ENCODE measurements at regions not wholly inside any gene's neighbourhood (a gene's known extent, or its start where the extent isn't known, plus 50 kb on each side); places are given as distances from the start of the nearest gene placed in this dataset.
"Not testable (repeated sequence)": the region's sequence is repeated elsewhere in the genome, so short reads cannot be mapped to it uniquely, and the experiment has no call there.

- H3K36me3 Mint-ChIP-seq: no peaks in the 10 kb centered on the region
- H3K4me3 Mint-ChIP-seq: no peak overlapping the region
- peaks cover 4% of the 10 kb centered on the region for H3K27me3 Mint-ChIP-seq
- no peaks in the 10 kb centered on the region for H3K9me3 Mint-ChIP-seq
- ChIA-PET CTCF (no interaction called here), POLR2A (no interaction called here)
- no peaks in the 10 kb centered on the region for H3K4me1 Mint-ChIP-seq (ENCODE audit: low read depth)
- no peak overlapping the region for H3K27ac Mint-ChIP-seq
- intact Hi-C loops (cut with micrococcal nuclease): no loop called here
- no peak for DNase-seq
Measured at GRCh38 chr13:75968103-75968838, 332.1 kb downstream of the LMO7 start.

- no peaks in the 10 kb centered on the region for H3K36me3 Mint-ChIP-seq
Measured at GRCh38 chr13:75963302-75963701, 327.2 kb downstream of the LMO7 start.

GRCh38 chr13:75961911-75962310 lies 325.8 kb downstream of the LMO7 start:
- intact Hi-C loops (cut with micrococcal nuclease): no loop called here
- Mint-ChIP-seq H3K27me3 (peaks cover 6% of the 10 kb centered on the region), H3K9me3 (no peaks in the 10 kb centered on the region), H3K4me1 (ENCODE audit: low read depth) (no peaks in the 10 kb centered on the region), H3K36me3 (no peaks in the 10 kb centered on the region), H3K4me3 (no peak overlapping the region), H3K27ac (no peak overlapping the region)
- CTCF ChIA-PET: no interaction called here
- POLR2A ChIA-PET: no interaction called here
- DNase-seq: no peak

More at GRCh38 chr13:75963302-75963701, 327.2 kb downstream of the LMO7 start:
- DNase-seq: no peak
- POLR2A ChIA-PET: no interaction called here
- CTCF ChIA-PET: no interaction called here
- intact Hi-C loops (cut with micrococcal nuclease): no loop called here
- Mint-ChIP-seq H3K4me1 (ENCODE audit: low read depth) (no peaks in the 10 kb centered on the region), H3K9me3 (no peaks in the 10 kb centered on the region), H3K27me3 (peaks cover 6% of the 10 kb centered on the region), H3K27ac (no peak overlapping the region), H3K4me3 (no peak overlapping the region)

- peaks cover 6% of the 10 kb centered on the region for H3K27me3 Mint-ChIP-seq
Measured at GRCh38 chr13:75960538-75960994, 324.4 kb downstream of the LMO7 start.

GRCh38 chr13:75959861-75960481 lies 323.8 kb downstream of the LMO7 start:
- CTCF ChIA-PET: no interaction called here
- no peaks in the 10 kb centered on the region for H3K4me1 Mint-ChIP-seq (ENCODE audit: low read depth)

More at GRCh38 chr13:75960538-75960994, 324.4 kb downstream of the LMO7 start:
- POLR2A ChIA-PET: no interaction called here
- no peak for DNase-seq
- Mint-ChIP-seq H3K27ac (no peak overlapping the region), H3K4me1 (ENCODE audit: low read depth) (no peaks in the 10 kb centered on the region), H3K9me3 (no peaks in the 10 kb centered on the region), H3K36me3 (no peaks in the 10 kb centered on the region), H3K4me3 (no peak overlapping the region)
- CTCF ChIA-PET: no interaction called here
- intact Hi-C loops (cut with micrococcal nuclease): no loop called here

GRCh38 chr13:75953589-75953988 lies 317.5 kb downstream of the LMO7 start:
- H3K9me3 Mint-ChIP-seq; CTCF ChIA-PET; H3K27me3 Mint-ChIP-seq; H3K4me3 Mint-ChIP-seq; H3K27ac Mint-ChIP-seq; POLR2A ChIA-PET; H3K36me3 Mint-ChIP-seq; H3K4me1 Mint-ChIP-seq (ENCODE audit: low read depth); intact Hi-C loops (cut with micrococcal nuclease); DNase-seq: not testable (repeated sequence)

More at GRCh38 chr13:75959861-75960481, 323.8 kb downstream of the LMO7 start:
- Mint-ChIP-seq H3K9me3 (peaks cover 2% of the 10 kb centered on the region), H3K36me3 (no peaks in the 10 kb centered on the region), H3K27me3 (peaks cover 8% of the 10 kb centered on the region), H3K27ac (no peak overlapping the region), H3K4me3 (no peak overlapping the region)
- DNase-seq: no peak
- intact Hi-C loops (cut with micrococcal nuclease): no loop called here
- POLR2A ChIA-PET: no interaction called here

- H3K9me3 Mint-ChIP-seq: no peaks in the 10 kb centered on the region
- intact Hi-C loops (cut with micrococcal nuclease): no loop called here
- H3K4me1 Mint-ChIP-seq (ENCODE audit: low read depth): no peaks in the 10 kb centered on the region
- H3K27ac Mint-ChIP-seq: no peak overlapping the region
- ChIA-PET CTCF (no interaction called here), POLR2A (no interaction called here)
- DNase-seq: no peak
- H3K36me3 Mint-ChIP-seq: no peaks in the 10 kb centered on the region
- H3K27me3 Mint-ChIP-seq: no peaks in the 10 kb centered on the region
- H3K4me3 Mint-ChIP-seq: no peak overlapping the region
Measured at GRCh38 chr13:75947448-75947847, 311.3 kb downstream of the LMO7 start.

- no peak for DNase-seq
- ChIA-PET POLR2A (no interaction called here), CTCF (no interaction called here)
- no peaks in the 10 kb centered on the region for H3K36me3 Mint-ChIP-seq
- no peak overlapping the region for H3K4me3 Mint-ChIP-seq
- no peaks in the 10 kb centered on the region for H3K27me3 Mint-ChIP-seq
- H3K4me1 Mint-ChIP-seq (ENCODE audit: low read depth): no peaks in the 10 kb centered on the region
- no peaks in the 10 kb centered on the region for H3K9me3 Mint-ChIP-seq
- no peak overlapping the region for H3K27ac Mint-ChIP-seq
- intact Hi-C loops (cut with micrococcal nuclease): no loop called here
Measured at GRCh38 chr13:75946536-75947284, 310.6 kb downstream of the LMO7 start.

GRCh38 chr13:75945841-75946482 lies 309.8 kb downstream of the LMO7 start:
- no peaks in the 10 kb centered on the region for H3K9me3 Mint-ChIP-seq
- ChIA-PET POLR2A (no interaction called here), CTCF (no interaction called here)
- no peak overlapping the region for H3K27ac Mint-ChIP-seq
- no peak overlapping the region for H3K4me3 Mint-ChIP-seq
- intact Hi-C loops (cut with micrococcal nuclease): no loop called here
- H3K4me1 Mint-ChIP-seq (ENCODE audit: low read depth): no peaks in the 10 kb centered on the region
- H3K36me3 Mint-ChIP-seq: no peaks in the 10 kb centered on the region
- no peaks in the 10 kb centered on the region for H3K27me3 Mint-ChIP-seq
- no peak for DNase-seq

- H3K27me3 Mint-ChIP-seq: no peaks in the 10 kb centered on the region
- H3K9me3 Mint-ChIP-seq: no peaks in the 10 kb centered on the region
- DNase-seq: no peak
- H3K27ac Mint-ChIP-seq: no peak overlapping the region
- CTCF ChIA-PET: interaction anchor here (0.6 kb wide), 1 partner anchor 244 kb away, joined by 3 read pairs; no protein-coding TSS in a partner anchor
- H3K36me3 Mint-ChIP-seq: no peaks in the 10 kb centered on the region
- H3K4me3 Mint-ChIP-seq: no peak overlapping the region
- H3K4me1 Mint-ChIP-seq (ENCODE audit: low read depth): no peaks in the 10 kb centered on the region
- POLR2A ChIA-PET: no interaction called here
- intact Hi-C loops (cut with micrococcal nuclease): no loop called here
Measured at GRCh38 chr13:75938811-75939560, 302.9 kb downstream of the LMO7 start.

GRCh38 chr13:75936791-75937190 lies 300.7 kb downstream of the LMO7 start:
- ChIA-PET CTCF (no interaction called here), POLR2A (no interaction called here)
- Mint-ChIP-seq H3K27ac (no peak overlapping the region), H3K4me3 (no peak overlapping the region), H3K36me3 (no peaks in the 10 kb centered on the region), H3K4me1 (ENCODE audit: low read depth) (no peaks in the 10 kb centered on the region), H3K27me3 (no peaks in the 10 kb centered on the region), H3K9me3 (no peaks in the 10 kb centered on the region)
- DNase-seq: no peak
- intact Hi-C loops (cut with micrococcal nuclease): no loop called here

- DNase-seq: no peak
- intact Hi-C loops (cut with micrococcal nuclease): no loop called here
- Mint-ChIP-seq H3K36me3 (no peaks in the 10 kb centered on the region), H3K9me3 (no peaks in the 10 kb centered on the region), H3K4me3 (no peak overlapping the region), H3K4me1 (ENCODE audit: low read depth) (no peaks in the 10 kb centered on the region), H3K27ac (no peak overlapping the region), H3K27me3 (no peaks in the 10 kb centered on the region)
- ChIA-PET CTCF (no interaction called here), POLR2A (no interaction called here)
Measured at GRCh38 chr13:75935805-75936204, 299.7 kb downstream of the LMO7 start.
